ENCODE measurements at regions not wholly inside any gene's neighbourhood (a gene's known extent, or its start where the extent isn't known, plus 50 kb on each side); places are given as distances from the start of the nearest gene placed in this dataset.
A peak's percentile ranks its signal among the peaks of the same experiment; 100 is the strongest.

DNA sequence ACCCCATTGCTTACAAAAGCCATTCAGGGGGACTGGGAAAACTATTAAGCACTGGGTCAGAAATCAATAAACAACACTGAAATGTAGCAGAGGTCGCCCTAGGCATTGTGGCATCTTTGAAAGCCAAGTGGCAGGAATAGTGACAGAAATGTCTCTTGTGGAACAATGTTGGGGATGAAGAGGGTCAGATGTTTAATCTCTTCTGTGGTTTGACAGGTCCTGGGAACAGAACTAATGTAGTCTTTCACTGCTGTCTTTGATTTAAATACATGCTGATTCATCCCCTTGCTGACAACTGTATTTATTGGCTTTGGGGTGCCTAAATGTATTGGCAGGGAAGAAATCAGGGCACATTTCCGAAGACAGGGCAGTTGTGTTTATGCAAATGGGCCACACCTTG is 194.8 kb downstream of the ATG4C start:
- no peak overlapping the region for H3K4me3 ChIP-seq (ENCODE audit: low read length)
- TF ChIP-seq, protein P1, sequence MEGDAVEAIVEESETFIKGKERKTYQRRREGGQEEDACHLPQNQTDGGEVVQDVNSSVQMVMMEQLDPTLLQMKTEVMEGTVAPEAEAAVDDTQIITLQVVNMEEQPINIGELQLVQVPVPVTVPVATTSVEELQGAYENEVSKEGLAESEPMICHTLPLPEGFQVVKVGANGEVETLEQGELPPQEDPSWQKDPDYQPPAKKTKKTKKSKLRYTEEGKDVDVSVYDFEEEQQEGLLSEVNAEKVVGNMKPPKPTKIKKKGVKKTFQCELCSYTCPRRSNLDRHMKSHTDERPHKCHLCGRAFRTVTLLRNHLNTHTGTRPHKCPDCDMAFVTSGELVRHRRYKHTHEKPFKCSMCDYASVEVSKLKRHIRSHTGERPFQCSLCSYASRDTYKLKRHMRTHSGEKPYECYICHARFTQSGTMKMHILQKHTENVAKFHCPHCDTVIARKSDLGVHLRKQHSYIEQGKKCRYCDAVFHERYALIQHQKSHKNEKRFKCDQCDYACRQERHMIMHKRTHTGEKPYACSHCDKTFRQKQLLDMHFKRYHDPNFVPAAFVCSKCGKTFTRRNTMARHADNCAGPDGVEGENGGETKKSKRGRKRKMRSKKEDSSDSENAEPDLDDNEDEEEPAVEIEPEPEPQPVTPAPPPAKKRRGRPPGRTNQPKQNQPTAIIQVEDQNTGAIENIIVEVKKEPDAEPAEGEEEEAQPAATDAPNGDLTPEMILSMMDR (conservative IDR thresholded peaks at IDR 0.05; ENCODE audit: low read depth, low read length), result no peak
- no peak for DNase-seq (ENCODE audit: low read depth)

DNA sequence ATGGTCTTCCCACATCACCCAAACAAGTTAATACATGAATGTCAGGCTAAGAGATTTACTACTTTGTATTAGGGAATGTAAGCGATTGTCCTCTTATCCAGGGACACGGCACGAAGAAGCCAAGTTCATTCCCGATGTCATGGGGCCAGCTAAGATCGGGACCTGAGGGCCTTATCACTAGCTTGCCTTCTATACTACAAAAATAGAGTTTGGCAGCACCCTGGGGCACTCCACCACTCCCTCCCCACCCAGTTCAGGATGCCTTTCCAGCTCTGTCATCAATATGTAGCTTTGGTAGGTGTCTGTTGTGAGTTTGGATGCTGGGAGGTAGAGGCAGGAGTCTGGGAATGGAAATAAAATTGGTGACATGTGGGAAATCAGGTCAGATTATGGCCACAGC is 197.5 kb downstream of the ATG4C start:
- DNase-seq (ENCODE audit: low read depth), result no peak
- TF ChIP-seq, protein P1 (conservative IDR thresholded peaks at IDR 0.05; ENCODE audit: low read depth, low read length), result no peak
- no peak overlapping the region for H3K4me3 ChIP-seq (ENCODE audit: low read length)

DNA sequence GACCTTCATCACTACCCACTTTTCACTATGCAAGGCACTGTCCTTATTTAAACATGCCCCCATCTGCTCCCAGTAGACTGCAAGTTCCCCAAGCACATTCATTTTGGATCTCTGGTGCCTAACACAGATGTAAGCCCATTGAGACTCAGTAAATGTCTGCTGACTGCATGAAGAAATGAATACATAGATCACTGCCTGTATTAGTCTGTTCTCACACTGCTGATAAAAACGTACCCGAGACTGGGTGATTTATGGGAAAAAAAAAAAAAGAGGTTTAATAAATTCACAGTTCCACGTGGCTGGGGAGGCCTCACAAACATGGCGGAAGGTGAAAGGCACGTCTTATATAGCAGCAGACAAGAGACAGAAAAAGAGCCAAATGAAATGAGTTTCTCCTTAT is 204.9 kb downstream of the ATG4C start:
- H3K4me3 ChIP-seq (ENCODE audit: low read length), result no peak overlapping the region
- TF ChIP-seq, protein P1 (conservative IDR thresholded peaks at IDR 0.05; ENCODE audit: low read depth, low read length), result no peak
- no peak for DNase-seq (ENCODE audit: low read depth)

DNA sequence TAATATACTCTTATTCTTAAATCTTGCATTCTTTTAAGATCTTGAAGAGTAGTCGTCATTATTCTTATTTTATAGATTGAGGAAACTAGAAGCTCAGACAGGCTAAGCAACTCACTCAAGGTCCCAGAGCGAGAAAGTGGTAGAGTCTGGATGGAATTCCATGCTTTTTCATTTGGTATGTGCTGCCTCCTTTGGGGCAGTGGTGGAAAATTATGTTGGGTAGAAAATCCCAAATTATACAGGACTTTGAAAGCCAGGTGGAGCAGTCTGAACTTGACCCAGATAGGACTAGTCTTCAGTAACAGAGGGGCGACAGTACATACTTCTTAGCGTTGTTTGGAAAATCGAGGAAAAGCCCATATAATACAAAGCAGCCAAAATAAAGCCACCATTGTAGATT is 205.6 kb downstream of the ATG4C start:
- no peak overlapping the region for H3K4me3 ChIP-seq (ENCODE audit: low read length)
- TF ChIP-seq, protein P1 (conservative IDR thresholded peaks at IDR 0.05; ENCODE audit: low read depth, low read length), result peak; percentile 39
- DNase-seq (ENCODE audit: low read depth), result no peak

DNA sequence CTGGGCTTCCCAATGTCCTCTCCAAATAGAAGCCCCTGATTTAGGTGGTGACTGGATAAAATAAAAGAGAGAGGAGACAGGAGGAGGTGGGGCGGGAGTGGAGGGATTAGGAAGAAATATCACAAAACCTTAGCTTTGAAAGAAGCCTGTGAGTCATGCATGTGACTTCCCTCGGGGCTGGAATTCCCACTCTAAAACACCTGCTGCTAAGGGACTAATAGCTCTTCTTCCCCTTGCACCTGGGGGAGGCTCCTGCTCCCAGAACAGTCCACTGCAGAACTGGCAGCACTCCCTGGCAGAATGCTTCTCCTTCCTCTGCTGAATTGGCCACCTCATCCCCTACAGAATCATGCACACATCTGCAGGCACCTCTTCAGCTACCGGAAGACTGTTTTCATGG is 207.2 kb downstream of the ATG4C start:
- H3K4me3 ChIP-seq (ENCODE audit: low read length), result no peak overlapping the region
- no peak for DNase-seq (ENCODE audit: low read depth)
- TF ChIP-seq, protein P1 (conservative IDR thresholded peaks at IDR 0.05; ENCODE audit: low read depth, low read length), result no peak

DNA sequence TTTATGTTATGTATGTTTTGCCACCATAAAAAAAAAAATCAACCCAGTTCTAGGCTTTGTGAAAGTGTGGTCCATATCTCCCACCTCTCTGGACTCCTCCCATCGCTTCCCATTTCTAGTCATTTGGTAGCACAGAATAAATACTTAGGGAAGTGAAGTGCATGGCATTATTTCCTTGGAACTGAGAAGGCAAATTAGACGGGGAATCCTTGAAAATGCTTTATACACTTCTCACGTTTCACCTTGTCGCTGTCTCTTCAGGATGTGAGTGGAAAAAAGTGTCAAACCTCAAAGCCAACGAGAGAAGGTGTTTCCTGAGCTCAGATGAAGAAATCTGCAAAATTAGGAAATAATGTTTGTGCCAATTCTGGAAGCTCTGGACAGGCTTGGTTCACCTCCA is 209.9 kb downstream of the ATG4C start:
- TF ChIP-seq, protein P1 (conservative IDR thresholded peaks at IDR 0.05; ENCODE audit: low read depth, low read length), result no peak
- DNase-seq (ENCODE audit: low read depth), result no peak
- H3K4me3 ChIP-seq (ENCODE audit: low read length), result no peak overlapping the region

DNA sequence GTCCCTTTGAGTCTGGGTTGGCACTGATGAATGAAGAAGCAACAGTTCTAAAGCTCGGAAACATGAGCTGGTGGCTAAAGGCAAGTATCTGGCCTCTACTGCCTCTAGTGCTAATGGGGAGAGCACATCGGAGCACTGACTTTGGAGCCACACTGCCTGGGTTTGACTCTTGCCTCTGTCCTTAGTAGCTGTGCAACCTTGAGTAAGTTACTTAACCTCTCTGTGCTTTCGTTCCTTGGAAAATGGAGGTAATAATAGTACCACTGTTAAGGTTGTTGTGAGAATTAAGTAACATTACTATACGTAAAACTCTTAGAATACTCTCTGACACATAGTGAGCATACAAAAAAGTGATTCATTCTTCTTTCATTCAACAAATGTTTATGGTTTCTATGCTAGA is 211.2 kb downstream of the ATG4C start:
- no peak for DNase-seq (ENCODE audit: low read depth)
- TF ChIP-seq, protein P1 (conservative IDR thresholded peaks at IDR 0.05; ENCODE audit: low read depth, low read length), result no peak
- H3K4me3 ChIP-seq (ENCODE audit: low read length), result no peak overlapping the region
